HUES6 (cell line): ENCODE measurements at regions not wholly inside any gene's neighbourhood (a gene's known extent, or its start where the extent isn't known, plus 50 kb on each side); places are given as distances from the start of the nearest gene placed in this dataset.

ENCODE experiments used
- H3K27ac ChIP-seq: 2 replicates; pipeline ENCODE4 v1.7.0; 2013; ENCODE audit warnings: low read depth, mild to moderate bottlenecking, low read length, inconsistent platforms
- H3K27me3 ChIP-seq: 2 replicates; pipeline ENCODE4 v1.6.1; 2013; ENCODE audit warnings: low read length; ENCODE audit not compliant: control insufficient read depth, insufficient read depth
- H3K36me3 ChIP-seq: 2 replicates; pipeline ENCODE4 v1.6.1; 2013; ENCODE audit warnings: low read length; ENCODE audit not compliant: control insufficient read depth, insufficient read depth
- H3K4me1 ChIP-seq: 2 replicates; pipeline ENCODE4 v1.6.1; 2013; ENCODE audit warnings: low read length; ENCODE audit not compliant: control insufficient read depth, insufficient read depth
- H3K4me3 ChIP-seq: 2 replicates; pipeline ENCODE4 v1.5.1; 2013; ENCODE audit warnings: low read depth, low read length
- H3K9ac ChIP-seq: one replicate; pipeline ENCODE4 v1.6.1; 2013; ENCODE audit warnings: mild to moderate bottlenecking, low read length
- H3K9me3 ChIP-seq: 2 replicates; pipeline ENCODE4 v1.6.1; 2013; ENCODE audit warnings: low read depth, low read length; ENCODE audit not compliant: control insufficient read depth, insufficient read depth

GRCh38 chr22:48952256-48953102 is 875.2 kb downstream of the BRD1 start:
- H3K36me3 ChIP-seq = no peaks in the 10 kb centered on the region
- H3K4me1 ChIP-seq = no peaks in the 10 kb centered on the region
- no peak overlapping the region for H3K4me3 ChIP-seq
- peaks cover 3% of the 10 kb centered on the region; the same call in 1 of the 2 replicates for H3K27me3 ChIP-seq
- no peak overlapping the region for H3K9ac ChIP-seq
- H3K9me3 ChIP-seq = peaks cover 5% of the 10 kb centered on the region; the same call in 1 of the 2 replicates
- H3K27ac ChIP-seq = no peak overlapping the region

DNA sequence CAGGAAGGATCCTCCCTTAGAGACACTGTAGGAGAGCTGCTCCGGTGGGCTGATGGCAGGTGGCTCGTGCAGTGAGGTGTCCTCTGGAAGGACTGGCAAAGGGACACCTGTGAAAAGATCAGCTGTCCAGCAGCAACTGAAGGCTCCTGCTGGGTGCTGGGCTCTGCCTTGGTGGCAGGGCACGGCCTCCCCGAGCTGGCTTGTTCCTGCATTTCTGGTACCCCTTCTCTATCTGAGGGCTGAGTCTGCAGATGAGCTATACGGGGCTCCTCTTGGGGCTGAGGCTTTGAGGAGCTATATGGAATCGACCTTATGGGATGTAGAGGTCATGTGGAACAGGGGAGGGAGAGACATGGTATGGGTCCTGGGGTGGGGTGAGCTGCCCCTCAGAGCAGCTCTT is 875.8 kb downstream of the BRD1 start:
- Histone ChIP-seq H3K9ac (no peak overlapping the region), H3K27me3 (peaks cover 3% of the 10 kb centered on the region; the same call in 1 of the 2 replicates), H3K36me3 (no peaks in the 10 kb centered on the region), H3K4me1 (no peaks in the 10 kb centered on the region), H3K27ac (no peak overlapping the region), H3K4me3 (no peak overlapping the region), H3K9me3 (peaks cover 5% of the 10 kb centered on the region; the same call in 1 of the 2 replicates)

DNA sequence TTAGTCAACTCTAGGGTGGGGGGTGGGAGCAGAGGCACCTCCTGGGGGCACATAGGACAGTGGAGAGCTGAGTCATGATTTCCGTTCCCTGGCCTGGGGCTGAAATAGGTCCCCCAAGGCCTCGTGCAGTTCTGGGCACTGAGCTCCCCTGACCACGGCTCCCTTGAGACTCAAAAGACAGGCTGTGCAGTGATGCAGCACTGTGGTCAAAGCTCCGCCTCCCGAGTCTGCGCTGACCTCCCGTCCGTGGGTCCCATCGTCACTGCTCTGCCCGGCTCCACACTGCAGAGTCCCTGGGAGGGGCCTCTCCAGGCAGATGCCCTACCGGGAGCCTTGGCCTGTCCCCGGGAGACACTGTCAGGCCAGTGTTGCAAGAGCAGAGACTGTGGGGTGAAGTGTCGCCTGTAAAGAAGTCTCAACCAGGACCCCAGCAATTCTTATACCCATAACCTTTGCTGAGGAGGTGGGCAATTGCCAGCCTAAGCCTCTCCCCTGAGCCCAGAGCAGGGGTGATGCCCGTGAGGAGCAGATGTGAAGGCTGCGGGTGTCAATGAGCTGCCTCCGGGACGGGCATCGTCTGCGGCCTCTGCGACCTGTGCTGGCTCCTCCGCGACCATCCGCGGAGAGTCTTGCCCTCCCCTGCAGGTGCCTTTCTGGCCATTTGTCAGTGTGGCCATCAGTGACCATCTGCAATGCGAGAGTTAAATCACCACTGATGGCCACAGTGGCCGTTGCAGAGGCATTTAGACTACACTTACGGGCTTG is 877.3 kb downstream of the BRD1 start:
- peaks cover 5% of the 10 kb centered on the region; the same call in 1 of the 2 replicates for H3K9me3 ChIP-seq
- H3K9ac ChIP-seq = no peak overlapping the region
- H3K36me3 ChIP-seq = no peaks in the 10 kb centered on the region
- H3K4me3 ChIP-seq = no peak overlapping the region
- H3K27me3 ChIP-seq = peaks cover 3% of the 10 kb centered on the region; the same call in 1 of the 2 replicates
- H3K27ac ChIP-seq = no peak overlapping the region
- no peaks in the 10 kb centered on the region for H3K4me1 ChIP-seq

GRCh38 chr22:48949375-48950149 is 878.1 kb downstream of the BRD1 start:
- no peaks in the 10 kb centered on the region for H3K36me3 ChIP-seq
- no peak overlapping the region for H3K4me3 ChIP-seq
- no peak overlapping the region for H3K27ac ChIP-seq
- H3K9me3 ChIP-seq = peaks cover 11% of the 10 kb centered on the region; the same call in 1 of the 2 replicates
- H3K9ac ChIP-seq = no peak overlapping the region
- H3K27me3 ChIP-seq = peaks cover 3% of the 10 kb centered on the region; the same call in 1 of the 2 replicates
- no peaks in the 10 kb centered on the region for H3K4me1 ChIP-seq

DNA sequence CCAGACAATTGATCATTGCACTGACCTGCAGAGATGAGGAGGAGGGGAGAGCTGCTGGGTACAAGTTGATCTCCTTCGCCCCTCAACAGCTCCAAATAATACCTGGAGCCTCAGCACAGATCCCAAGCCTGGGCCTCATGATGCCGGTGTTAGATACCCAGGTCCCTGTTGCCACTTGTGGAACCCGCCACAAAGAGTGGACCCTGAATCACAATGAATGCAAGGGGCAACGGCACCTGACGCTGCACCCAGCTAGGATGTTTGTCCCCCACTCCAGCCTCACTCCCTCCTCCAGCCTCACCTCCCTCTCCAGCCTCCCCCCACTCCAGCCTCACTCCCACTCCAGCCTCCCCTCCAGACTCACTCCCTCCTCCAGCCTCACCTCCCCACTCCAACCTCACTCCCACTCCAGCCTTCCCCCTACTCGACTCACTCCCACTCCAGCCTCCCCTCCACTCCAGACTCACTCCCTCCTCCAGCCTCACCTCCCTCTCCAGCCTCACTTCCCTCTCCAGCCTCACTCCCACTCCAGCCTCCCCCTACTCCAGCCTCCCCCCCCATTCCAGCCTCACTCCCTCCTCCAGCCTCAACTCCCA is 879.0 kb downstream of the BRD1 start:
- H3K9ac ChIP-seq = no peak overlapping the region
- H3K27ac ChIP-seq = no peak overlapping the region
- peaks cover 3% of the 10 kb centered on the region; the same call in 1 of the 2 replicates for H3K27me3 ChIP-seq
- H3K4me1 ChIP-seq = no peaks in the 10 kb centered on the region
- H3K36me3 ChIP-seq = no peaks in the 10 kb centered on the region
- H3K9me3 ChIP-seq = peaks cover 11% of the 10 kb centered on the region; the same call in 1 of the 2 replicates
- no peak overlapping the region for H3K4me3 ChIP-seq

- Histone ChIP-seq H3K4me1 (no peaks in the 10 kb centered on the region), H3K9ac (no peak overlapping the region), H3K27ac (no peak overlapping the region), H3K36me3 (no peaks in the 10 kb centered on the region), H3K4me3 (no peak overlapping the region), H3K9me3 (peaks cover 9% of the 10 kb centered on the region; the same call in 1 of the 2 replicates), H3K27me3 (no peaks in the 10 kb centered on the region)
Observed at GRCh38 chr22:48947636-48948035, 880.0 kb downstream of the BRD1 start.

GRCh38 chr22:48945621-48946458 is 881.8 kb downstream of the BRD1 start:
- H3K9me3 ChIP-seq = peaks cover 5% of the 10 kb centered on the region; the same call in 1 of the 2 replicates
- H3K9ac ChIP-seq = no peak overlapping the region
- no peak overlapping the region for H3K27ac ChIP-seq
- H3K4me3 ChIP-seq = no peak overlapping the region
- no peaks in the 10 kb centered on the region for H3K27me3 ChIP-seq
- no peaks in the 10 kb centered on the region for H3K4me1 ChIP-seq
- H3K36me3 ChIP-seq = no peaks in the 10 kb centered on the region

DNA sequence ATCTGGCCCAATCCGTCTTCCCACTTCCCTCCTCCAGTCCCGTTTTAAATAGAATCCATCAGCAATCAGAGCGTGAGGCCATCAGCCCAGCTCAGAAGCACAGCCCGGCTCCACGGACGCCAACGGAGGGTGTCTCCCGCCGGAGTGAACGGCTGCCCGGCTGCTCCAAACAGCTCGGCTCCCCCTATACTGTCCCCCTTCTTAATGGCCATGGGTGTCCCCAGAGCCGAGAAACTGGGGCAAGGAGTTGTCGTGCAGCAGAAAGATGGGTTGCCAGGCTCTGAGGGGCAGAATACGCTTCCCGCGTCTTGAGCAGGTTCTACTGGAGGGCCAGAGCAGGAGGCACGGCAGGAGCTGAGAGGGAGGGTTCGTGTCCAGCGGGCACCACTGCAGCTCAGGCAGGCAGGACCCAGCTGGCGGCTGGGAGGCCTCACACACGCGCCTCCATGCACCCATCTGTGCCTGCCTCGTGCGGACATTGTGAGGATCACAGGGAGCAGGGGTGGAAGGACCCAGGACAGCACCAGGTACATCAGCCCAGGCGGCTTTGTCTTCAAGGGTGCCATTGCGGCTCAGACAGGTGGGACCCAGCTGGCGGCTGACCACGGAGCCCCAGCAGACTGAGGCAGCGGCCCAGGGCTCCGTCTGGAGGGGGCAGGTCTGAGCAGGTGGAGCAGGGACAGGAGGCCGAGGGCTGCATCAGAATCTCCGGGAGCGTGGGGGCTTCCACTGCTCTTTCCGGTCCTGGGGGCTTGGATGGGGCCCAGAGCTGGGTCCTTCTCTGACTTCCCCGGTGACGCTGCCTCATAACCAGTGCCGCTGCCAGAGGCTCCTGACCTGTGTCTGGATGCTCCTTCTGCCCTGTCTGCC is 882.7 kb downstream of the BRD1 start:
- Histone ChIP-seq H3K9ac (no peak overlapping the region), H3K27ac (no peak overlapping the region)

GRCh38 chr22:48944433-48944750 is 883.3 kb downstream of the BRD1 start:
- H3K27me3 ChIP-seq = no peaks in the 10 kb centered on the region
- H3K27ac ChIP-seq = no peak overlapping the region
- H3K9ac ChIP-seq = no peak overlapping the region
- no peaks in the 10 kb centered on the region for H3K36me3 ChIP-seq
- peaks cover 5% of the 10 kb centered on the region; the same call in 1 of the 2 replicates for H3K9me3 ChIP-seq
- H3K4me1 ChIP-seq = no peaks in the 10 kb centered on the region
- H3K4me3 ChIP-seq = no peak overlapping the region

More for the DNA sequence above, 882.7 kb downstream of the BRD1 start:
- H3K9me3 ChIP-seq = peaks cover 5% of the 10 kb centered on the region; the same call in 1 of the 2 replicates
- no peaks in the 10 kb centered on the region for H3K27me3 ChIP-seq
- no peaks in the 10 kb centered on the region for H3K4me1 ChIP-seq
- H3K4me3 ChIP-seq = no peak overlapping the region
- no peaks in the 10 kb centered on the region for H3K36me3 ChIP-seq
